Astrocyte (in vitro differentiated cells and primary cell): ENCODE measurements at regions not wholly inside any gene's neighbourhood (a gene's known extent, or its start where the extent isn't known, plus 50 kb on each side); places are given as distances from the start of the nearest gene placed in this dataset.

ENCODE experiments used
- DNase-seq: peaks from one replicate; pipeline ENCODE4 v3.0.0-alpha.2; 2010; ENCODE audit warnings: low read depth
- FAIRE-seq: peaks from 2 replicates; lab custom pipeline; 2011; peaks lifted over from hg19 to GRCh38; lab: Jason Lieb, UNC
- H2AFZ ChIP-seq: 2 replicates; pipeline ENCODE4 v1.6.0; 2012; ENCODE audit warnings: low read depth, low read length, inconsistent platforms
- H3K27ac ChIP-seq: 2 replicates; pipeline ENCODE4 v1.5.1; 2011; ENCODE audit warnings: low read depth, low read length, inconsistent platforms
- H3K27me3 ChIP-seq: 2 replicates; pipeline ENCODE4 v1.6.0; 2011; ENCODE audit warnings: low read length, inconsistent platforms; ENCODE audit not compliant: insufficient read depth
- H3K36me3 ChIP-seq: 2 replicates; pipeline ENCODE4 v1.5.1; 2011; ENCODE audit warnings: low read length, inconsistent platforms; ENCODE audit not compliant: insufficient read depth
- H3K4me1 ChIP-seq: 2 replicates; pipeline ENCODE4 v1.5.1; 2011; ENCODE audit warnings: low read length, inconsistent platforms; ENCODE audit not compliant: insufficient read depth
- H3K4me2 ChIP-seq: 2 replicates; pipeline ENCODE4 v1.6.0; 2012; ENCODE audit warnings: low read length, inconsistent platforms
- H3K4me3 ChIP-seq: 2 replicates; pipeline ENCODE4 v1.5.1; 2011; ENCODE audit warnings: low read depth, mild to moderate bottlenecking, low read length, inconsistent platforms; ENCODE audit not compliant: insufficient read depth
- H3K79me2 ChIP-seq: 2 replicates; pipeline ENCODE4 v1.6.0; 2012; ENCODE audit warnings: mild to moderate bottlenecking, low read length, inconsistent platforms; ENCODE audit not compliant: insufficient read depth
- H3K9ac ChIP-seq: 2 replicates; pipeline ENCODE4 v1.6.0; 2012; ENCODE audit warnings: mild to moderate bottlenecking, low read length, inconsistent platforms
- H3K9me3 ChIP-seq: 2 replicates; pipeline ENCODE4 v1.5.1; 2012; ENCODE audit warnings: low read depth, mild to moderate bottlenecking, low read length, inconsistent platforms; ENCODE audit not compliant: insufficient read depth
- H4K20me1 ChIP-seq: 2 replicates; pipeline ENCODE4 v1.6.0; 2012; ENCODE audit warnings: low read length, inconsistent platforms; ENCODE audit not compliant: insufficient read depth
- H3K27ac Mint-ChIP-seq: one replicate; pipeline ENCODE4 v1.8.0; 2021; ENCODE audit warnings: mild to moderate bottlenecking, mixed read lengths; ENCODE audit not compliant: unreplicated experiment
- H3K27me3 Mint-ChIP-seq: one replicate; pipeline ENCODE4 v1.8.0; 2021; ENCODE audit warnings: low read depth, mixed read lengths; ENCODE audit not compliant: unreplicated experiment
- H3K36me3 Mint-ChIP-seq: one replicate; pipeline ENCODE4 v1.8.0; 2021; ENCODE audit warnings: low read depth, mixed read lengths; ENCODE audit not compliant: unreplicated experiment
- H3K4me1 Mint-ChIP-seq: one replicate; pipeline ENCODE4 v1.8.0; 2021; ENCODE audit warnings: low read depth, mixed read lengths; ENCODE audit not compliant: unreplicated experiment
- H3K4me3 Mint-ChIP-seq: one replicate; pipeline ENCODE4 v1.8.0; 2021; ENCODE audit warnings: mild to moderate bottlenecking, moderate library complexity, mixed read lengths; ENCODE audit not compliant: unreplicated experiment
- H3K9me3 Mint-ChIP-seq: one replicate; pipeline ENCODE4 v1.8.0; 2021; ENCODE audit warnings: mild to moderate bottlenecking, mixed read lengths; ENCODE audit not compliant: unreplicated experiment
- CTCF ChIP-seq: IDR thresholded peaks from 2 replicates; pipeline ENCODE4 v1.5.1; 2011; ENCODE audit warnings: low read depth, mild to moderate bottlenecking, inconsistent platforms, low read length, moderate library complexity; ENCODE audit not compliant: insufficient read depth
- EZH2 ChIP-seq: IDR thresholded peaks from 2 replicates; pipeline ENCODE4 v1.6.1; 2012; ENCODE audit warnings: mild to moderate bottlenecking, low read length, inconsistent platforms; ENCODE audit not compliant: insufficient read depth

DNA sequence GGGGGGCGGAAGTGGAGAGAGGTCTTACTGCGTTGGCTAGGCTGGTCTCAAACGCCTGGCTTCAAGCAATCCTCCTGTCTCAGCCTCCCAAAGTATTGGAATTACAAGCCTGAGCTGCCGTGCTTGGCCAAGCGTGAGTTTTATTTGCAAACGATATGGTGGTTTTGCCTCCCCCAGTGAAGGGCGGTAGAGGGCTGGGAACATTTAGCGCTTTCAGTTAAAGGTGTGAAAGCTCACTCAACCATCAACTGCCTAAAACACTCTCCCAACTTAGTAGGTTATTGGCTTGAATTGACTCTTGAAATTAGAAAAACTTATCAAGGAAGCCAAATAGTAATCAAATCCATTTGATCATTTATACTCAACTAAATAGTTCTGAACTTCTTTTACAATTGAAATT is 156.3 kb downstream of the ESM1 start:
- H3K27me3 Mint-ChIP-seq, result peaks cover 3% of the 10 kb centered on the region
- H3K4me1 ChIP-seq, result no peaks in the 10 kb centered on the region
- H3K36me3 ChIP-seq, result no peaks in the 10 kb centered on the region
- H4K20me1 ChIP-seq, result no peaks in the 10 kb centered on the region
- peaks cover 3% of the 10 kb centered on the region for H3K9me3 Mint-ChIP-seq
- peaks cover under 1% of the 10 kb centered on the region for H3K4me1 Mint-ChIP-seq
- H3K27me3 ChIP-seq, result no peaks in the 10 kb centered on the region
- no peaks in the 10 kb centered on the region for H3K79me2 ChIP-seq
- H3K27ac Mint-ChIP-seq, result no peak overlapping the region
- TF ChIP-seq CTCF, result no peak
- no peak for TF ChIP-seq EZH2
- no peak overlapping the region for H3K4me3 Mint-ChIP-seq
- H3K27ac ChIP-seq, result no peak overlapping the region
- H3K36me3 Mint-ChIP-seq, result peaks cover 2% of the 10 kb centered on the region
- FAIRE-seq, result no peak
- H2AFZ ChIP-seq, result no peak overlapping the region
- no peak overlapping the region for H3K4me2 ChIP-seq
- H3K4me3 ChIP-seq, result no peak overlapping the region
- no peak for DNase-seq
- no peak overlapping the region for H3K9ac ChIP-seq
- peaks cover 3% of the 10 kb centered on the region for H3K9me3 ChIP-seq

DNA sequence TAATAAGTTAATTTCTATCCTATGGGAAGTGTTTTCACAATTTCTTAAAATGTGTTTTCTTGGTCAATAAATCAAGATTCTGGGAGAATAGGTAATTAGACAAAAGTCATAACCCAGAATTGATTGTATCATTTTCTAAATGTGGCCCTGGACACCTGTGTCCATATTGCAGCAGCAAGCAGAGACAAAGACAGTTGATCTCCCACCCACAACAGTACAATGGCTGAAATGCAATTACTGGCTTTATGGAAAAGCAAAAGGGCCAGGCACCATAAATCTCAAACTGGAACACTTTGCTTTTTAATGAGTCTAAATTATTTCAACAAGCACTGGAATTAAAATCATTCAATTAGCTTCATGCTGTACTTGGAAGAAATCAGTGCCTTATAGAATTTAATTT is 157.2 kb downstream of the ESM1 start:
- Histone ChIP-seq H3K4me3 (no peak overlapping the region), H3K27me3 (no peaks in the 10 kb centered on the region), H3K9ac (no peak overlapping the region), H3K4me1 (no peaks in the 10 kb centered on the region), H4K20me1 (no peaks in the 10 kb centered on the region), H3K36me3 (no peaks in the 10 kb centered on the region), H3K4me2 (no peak overlapping the region), H3K9me3 (peaks cover 3% of the 10 kb centered on the region), H3K27ac (no peak overlapping the region), H3K79me2 (no peaks in the 10 kb centered on the region), H2AFZ (no peak overlapping the region)
- peaks cover 3% of the 10 kb centered on the region for H3K27me3 Mint-ChIP-seq
- peaks cover 3% of the 10 kb centered on the region for H3K9me3 Mint-ChIP-seq
- no peak for TF ChIP-seq EZH2
- TF ChIP-seq CTCF, result no peak
- DNase-seq, result no peak
- peaks cover 2% of the 10 kb centered on the region for H3K36me3 Mint-ChIP-seq
- H3K4me1 Mint-ChIP-seq, result peaks cover 4% of the 10 kb centered on the region
- no peak overlapping the region for H3K4me3 Mint-ChIP-seq
- no peak overlapping the region for H3K27ac Mint-ChIP-seq
- FAIRE-seq, result no peak

DNA sequence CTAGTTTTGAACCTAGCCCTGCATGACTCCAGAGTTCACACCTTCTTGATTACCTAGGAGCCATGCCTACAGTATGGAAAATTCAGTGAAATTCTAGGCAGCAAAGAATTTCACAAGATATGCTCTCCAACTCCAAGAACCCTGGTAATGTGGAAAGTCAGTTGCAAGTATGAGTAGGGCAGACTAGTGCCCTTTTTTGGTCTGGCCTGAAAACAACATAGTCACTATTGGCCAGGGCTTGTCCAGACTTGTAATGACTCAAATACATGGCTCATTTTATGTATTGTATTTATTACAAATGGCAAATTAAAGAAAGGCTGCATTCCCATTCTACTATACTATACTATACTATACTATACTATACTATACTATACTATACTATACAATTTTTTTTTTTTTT is 160.4 kb downstream of the ESM1 start:
- Mint-ChIP-seq H3K27me3 (no peaks in the 10 kb centered on the region), H3K27ac (no peak overlapping the region), H3K36me3 (peaks cover 2% of the 10 kb centered on the region), H3K9me3 (peaks cover 3% of the 10 kb centered on the region), H3K4me3 (no peak overlapping the region), H3K4me1 (peaks cover 9% of the 10 kb centered on the region)
- no peaks in the 10 kb centered on the region for H3K27me3 ChIP-seq
- peaks cover 3% of the 10 kb centered on the region for H3K9me3 ChIP-seq
- no peak overlapping the region for H3K4me3 ChIP-seq
- no peak overlapping the region for H3K27ac ChIP-seq
- no peaks in the 10 kb centered on the region for H4K20me1 ChIP-seq
- H3K79me2 ChIP-seq, result no peaks in the 10 kb centered on the region
- FAIRE-seq (no peak), DNase-seq (peak; percentile 62)
- no peak overlapping the region for H3K9ac ChIP-seq
- peaks cover 3% of the 10 kb centered on the region for H3K4me1 ChIP-seq
- no peaks in the 10 kb centered on the region for H3K36me3 ChIP-seq
- no peak overlapping the region for H3K4me2 ChIP-seq
- no peak overlapping the region for H2AFZ ChIP-seq
- TF ChIP-seq EZH2, result no peak
- TF ChIP-seq CTCF, result no peak
